ENCODE measurements at regions not wholly inside any gene's neighbourhood (a gene's known extent, or its start where the extent isn't known, plus 50 kb on each side); places are given as distances from the start of the nearest gene placed in this dataset.

DNA sequence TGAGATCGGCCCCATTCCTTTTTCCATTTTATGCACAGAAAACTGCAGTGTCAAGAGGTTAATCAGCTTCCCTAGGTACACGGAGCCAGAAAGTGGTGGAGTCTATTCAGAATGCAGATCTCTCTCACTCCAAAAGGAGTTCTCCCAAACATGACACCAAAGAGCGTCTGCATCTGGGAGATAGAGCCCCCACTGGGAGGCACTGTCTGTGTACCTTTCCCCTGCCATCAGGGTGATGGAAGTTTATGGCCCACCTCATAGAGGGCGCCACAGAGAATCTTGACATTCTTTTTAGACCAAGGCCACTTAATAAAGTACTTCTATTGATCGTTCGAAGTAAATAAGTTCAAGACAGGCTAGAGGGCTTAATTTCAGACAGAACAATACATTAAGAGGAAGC, 493.7 kb upstream of the ERCC4 start:
- H3K4me3 ChIP-seq (ENCODE audit: low read length in 2 of 2) = no peak overlapping the region
- H3K27ac ChIP-seq (ENCODE audit: low read depth, low read length) = no peak overlapping the region
- no peaks in the 10 kb centered on the region for H3K4me1 ChIP-seq (ENCODE audit: insufficient read depth, low read length)
- H3K36me3 Mint-ChIP-seq = no peaks in the 10 kb centered on the region
- peaks cover 0 to 19% (median 2%) of the 10 kb centered on the region in 8 donors for H3K9me3 Mint-ChIP-seq
- no peak overlapping the region for H3K27ac Mint-ChIP-seq
- DNase-seq = no peak
- H3K4me1 Mint-ChIP-seq = no peaks in the 10 kb centered on the region
- no peaks in the 10 kb centered on the region for H3K27me3 ChIP-seq (ENCODE audit: insufficient read depth, low read length)
- CTCF ChIA-PET (ENCODE audit: partially characterized antibody) = no interaction called here
- POLR2A ChIA-PET (ENCODE audit: partially characterized antibody) = no interaction called here
- no peaks in the 10 kb centered on the region for H3K9me3 ChIP-seq (ENCODE audit: control insufficient read depth in 1 of 2, low read length in 2 of 2)
- H3K36me3 ChIP-seq (ENCODE audit: insufficient read depth, low read length) = no peaks in the 10 kb centered on the region
- no peaks in the 10 kb centered on the region for H3K27me3 Mint-ChIP-seq
- H3K4me3 Mint-ChIP-seq = no peak overlapping the region
- intact Hi-C loops (cut with micrococcal nuclease) = no loop called here

- Histone ChIP-seq H3K4me1 (ENCODE audit: insufficient read depth, low read length) (no peaks in the 10 kb centered on the region), H3K9me3 (ENCODE audit: control insufficient read depth in 1 of 2, low read length in 2 of 2) (no peaks in the 10 kb centered on the region), H3K27ac (ENCODE audit: low read depth, low read length) (no peak overlapping the region), H3K27me3 (ENCODE audit: insufficient read depth, low read length) (no peaks in the 10 kb centered on the region), H3K4me3 (ENCODE audit: low read length in 2 of 2) (no peak overlapping the region), H3K36me3 (ENCODE audit: insufficient read depth, low read length) (no peaks in the 10 kb centered on the region)
- no peaks in the 10 kb centered on the region for H3K4me1 Mint-ChIP-seq
- H3K9me3 Mint-ChIP-seq = peaks cover 0 to 19% (median 2%) of the 10 kb centered on the region in 8 donors
- no peaks in the 10 kb centered on the region for H3K36me3 Mint-ChIP-seq
- no peak for DNase-seq
- H3K4me3 Mint-ChIP-seq = no peak overlapping the region
- CTCF ChIA-PET (ENCODE audit: partially characterized antibody) = no interaction called here
- POLR2A ChIA-PET (ENCODE audit: partially characterized antibody) = no interaction called here
- H3K27me3 Mint-ChIP-seq = no peaks in the 10 kb centered on the region
- no peak overlapping the region for H3K27ac Mint-ChIP-seq
- intact Hi-C loops (cut with micrococcal nuclease) = no loop called here
Measured at GRCh38 chr16:13426736-13427135, 493.2 kb upstream of the ERCC4 start.

DNA sequence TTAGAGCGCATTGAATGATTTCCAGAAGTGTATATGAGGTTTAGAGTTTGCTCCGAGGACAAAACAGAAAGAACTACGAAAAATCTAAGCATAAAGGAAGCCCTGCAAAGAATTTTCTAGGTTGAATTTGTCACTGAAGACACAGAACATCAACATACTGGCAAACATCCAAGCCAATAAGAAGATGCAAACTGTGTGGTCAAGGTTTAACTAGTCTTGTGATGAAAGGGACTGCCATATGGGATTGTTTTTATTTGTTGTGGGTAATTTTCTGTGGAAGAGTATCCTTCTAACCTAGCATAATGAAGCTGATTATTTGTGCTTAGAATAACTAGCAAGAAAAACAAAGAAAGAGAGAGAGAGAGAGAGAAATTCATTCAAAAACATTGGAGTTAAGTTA, 492.0 kb upstream of the ERCC4 start:
- Histone ChIP-seq H3K9me3 (ENCODE audit: control insufficient read depth in 1 of 2, low read length in 2 of 2) (no peaks in the 10 kb centered on the region), H3K36me3 (ENCODE audit: insufficient read depth, low read length) (no peaks in the 10 kb centered on the region), H3K4me3 (ENCODE audit: low read length in 2 of 2) (no peak overlapping the region), H3K27ac (ENCODE audit: low read depth, low read length) (no peak overlapping the region), H3K4me1 (ENCODE audit: insufficient read depth, low read length) (no peaks in the 10 kb centered on the region), H3K27me3 (ENCODE audit: insufficient read depth, low read length) (no peaks in the 10 kb centered on the region)
- no peak for DNase-seq
- Mint-ChIP-seq H3K9me3 (peaks cover 0 to 19% (median 2%) of the 10 kb centered on the region in 8 donors), H3K4me1 (no peaks in the 10 kb centered on the region), H3K4me3 (no peak overlapping the region), H3K36me3 (no peaks in the 10 kb centered on the region), H3K27ac (no peak overlapping the region), H3K27me3 (no peaks in the 10 kb centered on the region)
- POLR2A ChIA-PET (ENCODE audit: partially characterized antibody) = no interaction called here
- intact Hi-C loops (cut with micrococcal nuclease) = no loop called here
- CTCF ChIA-PET (ENCODE audit: partially characterized antibody) = no interaction called here

GRCh38 chr16:13429416-13429815, 490.5 kb upstream of the ERCC4 start:
- Mint-ChIP-seq H3K27me3 (no peaks in the 10 kb centered on the region), H3K4me1 (no peaks in the 10 kb centered on the region), H3K36me3 (no peaks in the 10 kb centered on the region), H3K27ac (no peak overlapping the region), H3K4me3 (no peak overlapping the region), H3K9me3 (peaks cover 0 to 14% (median 2%) of the 10 kb centered on the region in 8 donors)
- POLR2A ChIA-PET (ENCODE audit: partially characterized antibody) = no interaction called here
- no peak for DNase-seq
- no peaks in the 10 kb centered on the region for H3K9me3 ChIP-seq (ENCODE audit: control insufficient read depth in 1 of 2, low read length in 2 of 2)
- H3K36me3 ChIP-seq (ENCODE audit: insufficient read depth, low read length) = no peaks in the 10 kb centered on the region
- H3K27me3 ChIP-seq (ENCODE audit: insufficient read depth, low read length) = no peaks in the 10 kb centered on the region
- CTCF ChIA-PET (ENCODE audit: partially characterized antibody) = no interaction called here
- no peak overlapping the region for H3K4me3 ChIP-seq (ENCODE audit: low read length in 2 of 2)
- intact Hi-C loops (cut with micrococcal nuclease) = no loop called here
- no peak overlapping the region for H3K27ac ChIP-seq (ENCODE audit: low read depth, low read length)
- H3K4me1 ChIP-seq (ENCODE audit: insufficient read depth, low read length) = no peaks in the 10 kb centered on the region

DNA sequence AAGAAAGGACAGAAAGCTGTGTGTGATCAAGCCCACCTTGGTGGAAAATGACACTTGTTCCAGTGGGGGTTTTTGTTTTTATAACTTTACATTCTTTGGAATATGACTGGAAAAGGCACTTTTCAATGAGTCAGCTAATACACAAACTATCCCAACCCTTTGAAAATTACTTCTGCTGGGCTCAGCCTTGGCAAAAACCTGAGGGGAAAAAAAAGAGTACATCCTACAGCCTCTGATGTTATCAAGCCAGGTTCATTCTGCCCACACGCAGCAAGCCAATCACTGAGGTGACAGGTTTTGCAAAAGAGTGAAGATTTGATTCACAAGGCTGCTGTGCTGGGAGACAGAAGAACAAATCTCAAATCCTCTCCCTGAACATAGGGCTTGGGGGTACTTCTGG, 484.5 kb upstream of the ERCC4 start:
- Mint-ChIP-seq H3K27ac (no peak overlapping the region), H3K4me3 (no peak overlapping the region), H3K27me3 (no peaks in the 10 kb centered on the region), H3K9me3 (peaks cover 0 to 15% (median 1%) of the 10 kb centered on the region in 8 donors), H3K4me1 (no peaks in the 10 kb centered on the region), H3K36me3 (no peaks in the 10 kb centered on the region)
- Histone ChIP-seq H3K4me3 (ENCODE audit: low read length in 2 of 2) (no peak overlapping the region), H3K27me3 (ENCODE audit: insufficient read depth, low read length) (no peaks in the 10 kb centered on the region), H3K4me1 (ENCODE audit: insufficient read depth, low read length) (no peaks in the 10 kb centered on the region), H3K9me3 (ENCODE audit: control insufficient read depth in 1 of 2, low read length in 2 of 2) (no peaks in the 10 kb centered on the region), H3K36me3 (ENCODE audit: insufficient read depth, low read length) (no peaks in the 10 kb centered on the region), H3K27ac (ENCODE audit: low read depth, low read length) (no peak overlapping the region)
- ChIA-PET CTCF (ENCODE audit: partially characterized antibody) (no interaction called here), POLR2A (ENCODE audit: partially characterized antibody) (no interaction called here)
- no peak for DNase-seq
- intact Hi-C loops (cut with micrococcal nuclease) = no loop called here

DNA sequence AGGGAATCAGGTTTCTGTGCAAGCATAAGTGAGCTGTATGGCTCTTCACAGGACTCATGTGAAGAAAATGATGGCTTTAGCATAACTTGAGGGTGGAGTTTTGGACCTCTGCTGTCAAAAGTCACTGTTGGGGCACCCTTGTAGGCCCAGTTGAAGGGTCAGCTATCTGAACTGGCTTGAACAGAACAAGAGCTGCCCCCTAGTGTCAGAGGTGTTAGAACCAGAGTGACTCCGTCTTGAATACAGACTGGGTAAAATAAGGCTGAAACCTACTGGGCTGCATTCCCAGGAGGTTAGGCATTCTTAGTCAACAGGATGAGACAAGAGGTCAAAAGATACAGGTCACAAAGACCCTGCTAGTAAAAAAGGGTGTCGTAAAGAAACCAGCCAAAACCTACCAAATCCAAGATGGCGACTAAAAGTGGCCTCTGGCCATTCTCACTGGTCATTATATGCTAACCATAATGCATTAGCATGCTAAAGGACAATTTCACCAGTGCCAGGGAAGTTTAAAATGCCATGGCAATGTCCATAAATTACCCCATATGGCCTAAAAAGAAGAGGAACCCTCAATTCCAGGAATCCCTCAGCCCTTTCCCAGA, 484.0 kb upstream of the ERCC4 start:
- Mint-ChIP-seq H3K4me1 (no peaks in the 10 kb centered on the region), H3K36me3 (no peaks in the 10 kb centered on the region), H3K27me3 (no peaks in the 10 kb centered on the region), H3K9me3 (peaks cover 0 to 15% (median 2%) of the 10 kb centered on the region in 8 donors), H3K27ac (no peak overlapping the region), H3K4me3 (no peak overlapping the region)
- Histone ChIP-seq H3K4me1 (ENCODE audit: insufficient read depth, low read length) (no peaks in the 10 kb centered on the region), H3K27ac (ENCODE audit: low read depth, low read length) (no peak overlapping the region), H3K27me3 (ENCODE audit: insufficient read depth, low read length) (no peaks in the 10 kb centered on the region), H3K4me3 (ENCODE audit: low read length in 2 of 2) (no peak overlapping the region), H3K36me3 (ENCODE audit: insufficient read depth, low read length) (no peaks in the 10 kb centered on the region), H3K9me3 (ENCODE audit: control insufficient read depth in 1 of 2, low read length in 2 of 2) (no peaks in the 10 kb centered on the region)
- intact Hi-C loops (cut with micrococcal nuclease) = no loop called here
- POLR2A ChIA-PET (ENCODE audit: partially characterized antibody) = no interaction called here
- CTCF ChIA-PET (ENCODE audit: partially characterized antibody) = no interaction called here
- no peak for DNase-seq

DNA sequence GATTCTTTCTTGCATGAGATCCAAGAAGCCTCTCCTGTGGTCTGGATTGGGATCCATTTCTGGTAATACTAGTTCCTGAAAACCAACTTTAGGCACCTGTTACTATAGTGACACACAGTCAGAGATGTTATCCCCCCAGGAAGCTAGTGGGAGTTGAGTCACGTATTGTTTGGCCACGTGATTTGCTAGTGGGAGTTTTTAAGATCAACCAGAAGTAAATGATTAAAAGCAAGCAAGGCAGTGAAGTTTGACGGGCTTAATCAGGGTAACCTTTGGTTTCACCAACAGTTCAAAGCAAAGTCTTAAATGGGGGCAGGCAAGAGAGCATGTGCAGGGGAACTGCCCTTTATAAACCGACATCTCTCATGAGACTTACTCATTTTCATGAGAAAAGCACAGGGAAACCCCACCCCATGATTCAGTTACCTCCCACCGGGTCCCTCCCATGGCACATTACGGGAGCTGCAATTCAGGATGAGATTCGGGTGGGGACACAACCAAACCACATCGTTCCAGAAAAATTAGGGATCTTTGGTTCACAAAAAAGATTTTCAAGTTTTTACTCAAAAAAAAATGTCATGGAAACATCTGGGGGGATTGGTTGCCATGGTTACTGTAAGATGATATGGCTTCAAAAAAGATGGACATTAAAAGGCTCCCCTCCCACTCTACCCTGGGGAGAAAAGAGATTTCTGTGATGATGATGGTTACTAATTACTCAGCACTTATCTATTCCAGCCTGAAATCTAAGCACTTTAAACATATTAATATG, 483.1 kb upstream of the ERCC4 start:
- Histone ChIP-seq H3K4me1 (ENCODE audit: insufficient read depth, low read length) (no peaks in the 10 kb centered on the region), H3K9me3 (ENCODE audit: control insufficient read depth in 1 of 2, low read length in 2 of 2) (no peaks in the 10 kb centered on the region), H3K36me3 (ENCODE audit: insufficient read depth, low read length) (no peaks in the 10 kb centered on the region), H3K4me3 (ENCODE audit: low read length in 2 of 2) (no peak overlapping the region), H3K27me3 (ENCODE audit: insufficient read depth, low read length) (no peaks in the 10 kb centered on the region), H3K27ac (ENCODE audit: low read depth, low read length) (no peak overlapping the region)
- POLR2A ChIA-PET (ENCODE audit: partially characterized antibody) = no interaction called here
- Mint-ChIP-seq H3K4me3 (no peak overlapping the region), H3K27me3 (no peaks in the 10 kb centered on the region), H3K4me1 (no peaks in the 10 kb centered on the region), H3K27ac (no peak overlapping the region), H3K9me3 (peaks cover 0 to 15% (median 2%) of the 10 kb centered on the region in 8 donors), H3K36me3 (no peaks in the 10 kb centered on the region)
- CTCF ChIA-PET (ENCODE audit: partially characterized antibody) = interaction anchor here (0.7 kb wide), 1 partner anchor 1570 kb away, joined by 3 read pairs; no protein-coding TSS in a partner anchor
- no peak for DNase-seq
- intact Hi-C loops (cut with micrococcal nuclease) = no loop called here
